Fibroblast of lung (primary cell): ENCODE measurements at regions not wholly inside any gene's neighbourhood (a gene's known extent, or its start where the extent isn't known, plus 50 kb on each side); places are given as distances from the start of the nearest gene placed in this dataset.

Source experiments
- DNase-seq, 2 donors: peaks; one replicate each; pipeline versions ENCODE4 v3.0.0 to v3.0.0-alpha.2; 2010; ENCODE audit warnings: low read depth in 2 of 2
- H2AFZ ChIP-seq: 2 replicates; pipeline ENCODE4 v1.5.1; 2012; ENCODE audit warnings: low read length, control low read depth, inconsistent platforms
- H3K27ac ChIP-seq: 2 replicates; pipeline ENCODE4 v1.5.1; 2011; ENCODE audit warnings: low read length, control low read depth; ENCODE audit not compliant: insufficient read depth
- H3K27me3 ChIP-seq: 2 replicates; pipeline ENCODE4 v1.5.1; 2011; ENCODE audit warnings: mild to moderate bottlenecking, low read length; ENCODE audit not compliant: control insufficient read depth, insufficient read depth
- H3K36me3 ChIP-seq: 2 replicates; pipeline ENCODE4 v1.5.1; 2011; ENCODE audit warnings: low read length; ENCODE audit not compliant: control insufficient read depth, insufficient read depth
- H3K4me1 ChIP-seq: 2 replicates; pipeline ENCODE4 v1.5.1; 2011; ENCODE audit warnings: low read length; ENCODE audit not compliant: control insufficient read depth, insufficient read depth; ENCODE audit errors: extremely low read depth
- H3K4me2 ChIP-seq: 2 replicates; pipeline ENCODE4 v1.5.1; 2011; ENCODE audit warnings: low read length, control low read depth; ENCODE audit not compliant: insufficient read depth; ENCODE audit errors: extremely low read depth
- H3K4me3 ChIP-seq, 4 experiments: fragments of 200-600 bp in 1 of 4; sonication (generic) in 1 of 4; replicated peaks in 1 of 4; 2 replicates each; pipeline ENCODE4 v1.5.1; 2011 to 2016; ENCODE audit warnings: low read length in 4 of 4, low read depth in 3 of 4, mild to moderate bottlenecking in 3 of 4, control low read depth in 2 of 4, inconsistent platforms in 1 of 4, mixed read lengths in 1 of 4; ENCODE audit not compliant: insufficient read depth in 1 of 4; ENCODE audit errors: control extremely low read depth in 1 of 4
- H3K79me2 ChIP-seq: 2 replicates; pipeline ENCODE4 v1.5.1; 2012; ENCODE audit warnings: mild to moderate bottlenecking, low read length, inconsistent platforms; ENCODE audit not compliant: control insufficient read depth, insufficient read depth
- H3K9ac ChIP-seq: 2 replicates; pipeline ENCODE4 v1.5.1; 2011; ENCODE audit warnings: mild to moderate bottlenecking, low read length, control low read depth; ENCODE audit not compliant: insufficient read depth
- H3K9me3 ChIP-seq: 2 replicates; pipeline ENCODE4 v1.5.1; 2012; ENCODE audit warnings: low read depth, low read length; ENCODE audit not compliant: control insufficient read depth, insufficient read depth
- H4K20me1 ChIP-seq: 2 replicates; pipeline ENCODE4 v1.5.1; 2011; ENCODE audit warnings: low read length; ENCODE audit not compliant: control insufficient read depth, insufficient read depth; ENCODE audit errors: extremely low read depth
- CTCF ChIP-seq, 2 donors: IDR thresholded peaks in 1 of 2; conservative IDR thresholded peaks in 1 of 2; 1 replicate in 1 of 2; 2 replicates in 1 of 2; pipeline ENCODE4 v1.5.1; 2011 to 2012; ENCODE audit warnings: low read length in 2 of 2, control low read depth in 1 of 2, inconsistent platforms in 1 of 2, low read depth in 1 of 2, mild to moderate bottlenecking in 1 of 2
- EZH2 ChIP-seq: IDR thresholded peaks from 2 replicates; pipeline ENCODE4 v1.5.1; 2012; ENCODE audit warnings: low read length, control low read depth, mild to moderate bottlenecking; ENCODE audit errors: missing control alignments

GRCh38 chr2:4269885-4270284 is 566.5 kb downstream of the DCDC2C start:
- no peak overlapping the region for H3K9ac ChIP-seq

GRCh38 chr2:4272261-4272858 is 569.0 kb downstream of the DCDC2C start:
- TF ChIP-seq CTCF (conservative IDR thresholded peaks at IDR 0.05 in 1 of 2, IDR thresholded peaks at IDR 0.05 in 1 of 2; ENCODE audit: low read depth in 1 of 2, low read length in 2 of 2), result no peak
- TF ChIP-seq EZH2, result no peak
- H3K4me3 ChIP-seq, result no peak overlapping the region
- H3K27ac ChIP-seq, result no peak overlapping the region

More at GRCh38 chr2:4269885-4270284, 566.5 kb downstream of the DCDC2C start:
- no peaks in the 10 kb centered on the region for H3K9me3 ChIP-seq
- no peaks in the 10 kb centered on the region for H3K27me3 ChIP-seq
- H3K4me1 ChIP-seq, result no peaks in the 10 kb centered on the region
- H3K79me2 ChIP-seq, result no peaks in the 10 kb centered on the region
- no peaks in the 10 kb centered on the region for H3K36me3 ChIP-seq
- no peak for DNase-seq
- TF ChIP-seq EZH2 (no peak), CTCF (conservative IDR thresholded peaks at IDR 0.05 in 1 of 2, IDR thresholded peaks at IDR 0.05 in 1 of 2; ENCODE audit: low read depth in 1 of 2, low read length in 2 of 2) (no peak)
- H4K20me1 ChIP-seq, result no peaks in the 10 kb centered on the region
- no peak overlapping the region for H3K4me2 ChIP-seq
- no peak overlapping the region for H3K27ac ChIP-seq
- no peak overlapping the region for H3K4me3 ChIP-seq
- no peak overlapping the region for H2AFZ ChIP-seq

GRCh38 chr2:4278392-4278791 is 575.0 kb downstream of the DCDC2C start:
- TF ChIP-seq CTCF (conservative IDR thresholded peaks at IDR 0.05 in 1 of 2, IDR thresholded peaks at IDR 0.05 in 1 of 2; ENCODE audit: low read depth in 1 of 2, low read length in 2 of 2), result no peak
- no peak for TF ChIP-seq EZH2
- no peaks in the 10 kb centered on the region for H3K27me3 ChIP-seq
- no peak for DNase-seq

More at GRCh38 chr2:4272261-4272858, 569.0 kb downstream of the DCDC2C start:
- H3K36me3 ChIP-seq, result no peaks in the 10 kb centered on the region
- H3K4me2 ChIP-seq, result no peak overlapping the region
- H3K4me1 ChIP-seq, result no peaks in the 10 kb centered on the region
- no peaks in the 10 kb centered on the region for H4K20me1 ChIP-seq
- H3K79me2 ChIP-seq, result no peaks in the 10 kb centered on the region
- DNase-seq, result no peak
- no peaks in the 10 kb centered on the region for H3K9me3 ChIP-seq
- no peak overlapping the region for H3K9ac ChIP-seq
- no peaks in the 10 kb centered on the region for H3K27me3 ChIP-seq
- H2AFZ ChIP-seq, result no peak overlapping the region

More at GRCh38 chr2:4278392-4278791, 575.0 kb downstream of the DCDC2C start:
- H3K9me3 ChIP-seq, result no peaks in the 10 kb centered on the region
- no peak overlapping the region for H3K4me3 ChIP-seq
- H3K9ac ChIP-seq, result no peak overlapping the region
- H2AFZ ChIP-seq, result no peak overlapping the region
- H3K36me3 ChIP-seq, result no peaks in the 10 kb centered on the region
- no peaks in the 10 kb centered on the region for H3K4me1 ChIP-seq
- no peaks in the 10 kb centered on the region for H4K20me1 ChIP-seq
- no peak overlapping the region for H3K4me2 ChIP-seq
- no peak overlapping the region for H3K27ac ChIP-seq
- H3K79me2 ChIP-seq, result no peaks in the 10 kb centered on the region
